Small intestine (tissue), 7 donors: ENCODE measurements at regions not wholly inside any gene's neighbourhood (a gene's known extent, or its start where the extent isn't known, plus 50 kb on each side); places are given as distances from the start of the nearest gene placed in this dataset.
A peak's percentile ranks its signal among the peaks of the same experiment; 100 is the strongest.

Experiments
- DNase-seq, 2 donors: peaks; one replicate each; pipeline versions ENCODE4 v3.0.0 to v3.0.0-alpha.2; 2013
- FAIRE-seq: peaks from 2 replicates; lab custom pipeline; 2012; peaks lifted over from hg19 to GRCh38; lab: Jason Lieb, UNC
- H3K27ac ChIP-seq, 3 donors: one replicate each; pipeline ENCODE4 v1.5.1; 2013; ENCODE audit warnings: low read length in 2 of 3, mild to moderate bottlenecking in 2 of 3, control low read depth in 1 of 3, inconsistent platforms in 1 of 3, low read depth in 1 of 3, moderate library complexity in 1 of 3
- H3K27me3 ChIP-seq, 3 donors: one replicate each; pipeline ENCODE4 v1.6.1; 2013; ENCODE audit warnings: low read length in 3 of 3, inconsistent platforms in 1 of 3; ENCODE audit not compliant: control insufficient read depth in 3 of 3, insufficient read depth in 3 of 3
- H3K36me3 ChIP-seq, 3 donors: one replicate each; pipeline ENCODE4 v1.6.1; 2013; ENCODE audit warnings: low read length in 3 of 3, inconsistent platforms in 1 of 3, low read depth in 1 of 3, mild to moderate bottlenecking in 1 of 3, moderate library complexity in 1 of 3; ENCODE audit not compliant: control insufficient read depth in 3 of 3, insufficient read depth in 2 of 3
- H3K4me1 ChIP-seq, 3 donors: one replicate each; pipeline ENCODE4 v1.6.1; 2013; ENCODE audit warnings: low read length in 2 of 3, inconsistent platforms in 1 of 3, low read depth in 1 of 3, mild to moderate bottlenecking in 1 of 3, moderate library complexity in 1 of 3; ENCODE audit not compliant: control insufficient read depth in 3 of 3, insufficient read depth in 2 of 3
- H3K4me3 ChIP-seq, 3 donors: one replicate each; pipeline ENCODE4 v1.5.1; 2013; ENCODE audit warnings: low read length in 3 of 3, control low read depth in 1 of 3, inconsistent platforms in 1 of 3, low read depth in 1 of 3, mild to moderate bottlenecking in 1 of 3, moderate library complexity in 1 of 3
- H3K9me3 ChIP-seq, 2 donors: one replicate each; pipeline ENCODE4 v1.6.1; 2013; ENCODE audit warnings: low read depth in 1 of 2, low read length in 1 of 2; ENCODE audit not compliant: control insufficient read depth in 2 of 2, insufficient read depth in 1 of 2
- WGBS, 3 donors: extraction: QIAGEN DNeasy Blood & Tissue Kit; methylation state at CpG; one replicate each; pipeline ENCODE4 v1.1.7; 2013; 5-methylcytosine and 5-hydroxymethylcytosine counted together
- donor health status: healthy with polysubstance abuse.
- donor health status: control.
- donor health status: control.
- donor health status: Bipolar disorder and iron deficiency.
- donor health status: healthy.

- DNase-seq (no peak), FAIRE-seq (no peak)
- Histone ChIP-seq H3K27ac (no peak overlapping the region), H3K4me3 (no peak overlapping the region), H3K4me1 (no peaks in the 10 kb centered on the region), H3K9me3 (no peaks in the 10 kb centered on the region), H3K27me3 (peaks cover 0 to 2% (median 0%) of the 10 kb centered on the region in 3 donors), H3K36me3 (no peaks in the 10 kb centered on the region)
- WGBS, 3 donors: 91 to 94% (median 92%) methylated on average over 5 of the region's 5 CpGs
Observed at GRCh38 chr12:71024281-71024680, 103.7 kb upstream of the PTPRR start.

GRCh38 chr12:71021491-71021890 is 101.0 kb upstream of the PTPRR start:
- Histone ChIP-seq H3K9me3 (no peaks in the 10 kb centered on the region), H3K27me3 (peaks cover 0 to 2% (median 0%) of the 10 kb centered on the region in 3 donors), H3K4me1 (no peaks in the 10 kb centered on the region), H3K36me3 (no peaks in the 10 kb centered on the region), H3K27ac (no peak overlapping the region), H3K4me3 (no peak overlapping the region)
- 56 to 80% (median 74%) methylated on average over 3 of the region's 3 CpGs for WGBS, 3 donors
- FAIRE-seq (no peak), DNase-seq (peak in 1 of 2 donors; percentile 59)

GRCh38 chr12:71019282-71019831 is 98.8 kb upstream of the PTPRR start:
- H3K27ac ChIP-seq: no peak overlapping the region
- H3K9me3 ChIP-seq: no peaks in the 10 kb centered on the region
- H3K4me1 ChIP-seq: no peaks in the 10 kb centered on the region
- H3K4me3 ChIP-seq: no peak overlapping the region
- no peaks in the 10 kb centered on the region for H3K36me3 ChIP-seq
- no peaks in the 10 kb centered on the region for H3K27me3 ChIP-seq
- WGBS, 3 donors: 77 to 82% (median 77%) methylated on average over 6 of the region's 6 CpGs
- no peak for DNase-seq
- FAIRE-seq: no peak

- H3K4me3 ChIP-seq: no peak overlapping the region
- H3K9me3 ChIP-seq: no peaks in the 10 kb centered on the region
- WGBS, 3 donors: 75 to 90% (median 82%) methylated on average over 2 of the region's 2 CpGs
- FAIRE-seq: no peak
- H3K27me3 ChIP-seq: no peaks in the 10 kb centered on the region
- no peaks in the 10 kb centered on the region for H3K36me3 ChIP-seq
- H3K4me1 ChIP-seq: no peaks in the 10 kb centered on the region
- H3K27ac ChIP-seq: no peak overlapping the region
- no peak for DNase-seq
Observed at GRCh38 chr12:71018682-71019081, 98.1 kb upstream of the PTPRR start.

- WGBS, 3 donors: 12 to 28% (median 20%) methylated on average over 2 of the region's 2 CpGs
- H3K4me3 ChIP-seq: no peak overlapping the region
- no peaks in the 10 kb centered on the region for H3K9me3 ChIP-seq
- H3K4me1 ChIP-seq: no peaks in the 10 kb centered on the region
- FAIRE-seq (no peak), DNase-seq (peak; percentile 40 to 60)
- no peaks in the 10 kb centered on the region for H3K36me3 ChIP-seq
- no peaks in the 10 kb centered on the region for H3K27me3 ChIP-seq
- H3K27ac ChIP-seq: no peak overlapping the region
Observed at GRCh38 chr12:71014180-71014785, 93.7 kb upstream of the PTPRR start.

GRCh38 chr12:71011261-71011660 is 90.7 kb upstream of the PTPRR start:
- Histone ChIP-seq H3K27me3 (peaks cover 0 to 2% (median 0%) of the 10 kb centered on the region in 3 donors), H3K4me3 (no peak overlapping the region), H3K27ac (no peak overlapping the region), H3K36me3 (no peaks in the 10 kb centered on the region), H3K9me3 (no peaks in the 10 kb centered on the region), H3K4me1 (no peaks in the 10 kb centered on the region)
- 89 to 93% (median 90%) methylated on average over 4 of the region's 4 CpGs for WGBS, 3 donors
- no peak for FAIRE-seq
- no peak for DNase-seq

- Histone ChIP-seq H3K4me3 (no peak overlapping the region), H3K9me3 (no peaks in the 10 kb centered on the region), H3K27ac (no peak overlapping the region), H3K27me3 (peaks cover 0 to 2% (median 0%) of the 10 kb centered on the region in 3 donors), H3K36me3 (no peaks in the 10 kb centered on the region), H3K4me1 (no peaks in the 10 kb centered on the region)
- FAIRE-seq: no peak
- 83 to 95% (median 90%) methylated on average over 1 of the region's 1 CpG for WGBS, 3 donors
- no peak for DNase-seq
Observed at GRCh38 chr12:71010143-71010479, 89.6 kb upstream of the PTPRR start.

- no peak overlapping the region for H3K27ac ChIP-seq
- no peak for FAIRE-seq
- WGBS, 3 donors: 62 to 68% (median 65%) methylated on average over 6 of the region's 6 CpGs
Observed at GRCh38 chr12:71009430-71010142, 89.0 kb upstream of the PTPRR start.

More at GRCh38 chr12:71009430-71010142, 89.0 kb upstream of the PTPRR start:
- Histone ChIP-seq H3K27me3 (peaks cover 0 to 2% (median 0%) of the 10 kb centered on the region in 3 donors), H3K4me1 (no peaks in the 10 kb centered on the region), H3K4me3 (no peak overlapping the region), H3K9me3 (no peaks in the 10 kb centered on the region), H3K36me3 (no peaks in the 10 kb centered on the region)
- DNase-seq: no peak
